HG03439 (cell line): ENCODE measurements at regions not wholly inside any gene's neighbourhood (a gene's known extent, or its start where the extent isn't known, plus 50 kb on each side); places are given as distances from the start of the nearest gene placed in this dataset.
"Not testable (repeated sequence)": the region's sequence is repeated elsewhere in the genome, so short reads cannot be mapped to it uniquely, and the experiment has no call there.

ENCODE experiments used
- ATAC-seq: cut with Tn5 transposase; IDR thresholded peaks from one replicate; pipeline ENCODE4 v1.9.1; 2021; ENCODE audit warnings: mild to moderate bottlenecking, moderate library complexity; ENCODE audit not compliant: unreplicated experiment

DNA sequence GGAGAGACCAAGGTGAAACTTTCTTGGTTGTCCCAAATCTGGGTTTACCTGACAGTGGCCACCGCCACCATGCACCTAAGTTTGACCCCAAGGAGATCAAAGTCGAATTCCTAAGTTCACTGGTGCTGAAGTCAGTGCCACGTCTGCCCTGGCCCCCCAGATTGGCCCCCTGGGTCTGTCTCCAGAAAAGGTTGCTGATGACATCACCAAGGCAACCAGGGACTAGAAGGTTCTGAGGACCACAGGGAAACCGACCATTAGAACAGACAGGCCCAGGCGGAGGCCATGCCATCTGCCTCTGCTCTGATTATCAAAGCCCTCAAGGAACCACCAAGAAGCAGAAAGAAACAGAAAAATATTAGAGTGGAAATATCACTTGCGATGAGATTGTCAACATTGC is 91.2 kb downstream of the DLL1 start:
- ATAC-seq, result no peak

DNA sequence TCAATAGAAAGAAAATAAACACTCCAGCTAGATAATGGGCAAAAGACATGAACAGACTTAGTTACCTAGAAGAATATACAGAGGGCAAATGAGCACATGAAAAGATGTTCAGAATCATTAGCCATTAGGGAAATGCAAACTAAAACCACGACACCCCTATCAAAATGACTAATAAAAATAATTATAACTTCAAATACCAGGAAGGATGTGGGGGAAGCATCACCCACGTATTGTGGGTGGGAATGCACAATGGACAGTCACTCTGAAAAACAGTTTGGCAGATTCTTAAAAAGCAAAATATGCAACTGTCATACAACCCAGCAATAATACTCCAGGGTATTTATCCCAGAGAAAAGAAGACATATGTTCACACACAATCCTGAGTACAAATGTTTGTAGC is 92.6 kb downstream of the DLL1 start:
- no peak for ATAC-seq

DNA sequence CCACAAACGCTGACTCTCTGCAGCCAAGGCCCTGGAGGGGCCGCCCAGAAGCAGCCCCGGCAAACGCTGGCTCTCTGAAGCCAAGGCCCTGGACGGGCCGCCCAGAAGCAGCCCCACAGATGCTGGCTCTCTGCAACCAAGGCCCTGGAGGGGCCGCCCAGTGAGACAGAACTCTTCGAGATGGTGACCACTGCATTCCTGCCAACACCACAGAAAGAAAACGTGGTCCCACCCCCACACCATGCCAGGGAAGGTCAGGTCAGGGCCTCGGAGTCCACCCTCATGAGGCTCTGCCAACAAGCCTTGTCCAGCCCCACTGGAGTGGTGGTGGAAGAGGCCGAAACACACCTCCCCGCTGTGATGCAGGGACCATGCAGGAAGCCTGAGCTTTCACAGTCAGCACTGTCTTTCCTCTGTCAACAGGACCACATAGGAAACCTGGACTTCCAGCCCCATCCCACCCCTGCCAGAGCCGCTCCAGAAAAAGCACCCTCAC is 97.5 kb downstream of the DLL1 start:
- ATAC-seq, result no peak

DNA sequence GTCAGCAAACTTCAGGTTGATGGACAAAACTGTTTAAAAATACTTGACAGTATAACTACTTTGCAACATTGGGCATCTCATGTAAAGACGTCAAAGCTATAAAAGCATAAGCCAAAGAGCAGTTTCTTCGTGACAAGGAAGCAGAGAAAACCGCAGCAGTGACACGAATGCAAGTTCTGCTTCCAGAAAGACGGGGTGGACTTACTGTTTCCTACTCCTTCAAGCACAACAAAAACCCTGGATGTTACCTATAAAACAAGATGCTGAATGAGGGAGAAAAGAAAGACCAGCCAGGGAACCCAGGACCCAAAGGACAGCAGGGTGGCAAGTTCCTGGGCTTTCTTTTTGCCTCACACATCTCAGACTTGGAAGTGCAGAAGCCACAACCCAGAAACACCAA is 98.0 kb downstream of the DLL1 start:
- no peak for ATAC-seq

DNA sequence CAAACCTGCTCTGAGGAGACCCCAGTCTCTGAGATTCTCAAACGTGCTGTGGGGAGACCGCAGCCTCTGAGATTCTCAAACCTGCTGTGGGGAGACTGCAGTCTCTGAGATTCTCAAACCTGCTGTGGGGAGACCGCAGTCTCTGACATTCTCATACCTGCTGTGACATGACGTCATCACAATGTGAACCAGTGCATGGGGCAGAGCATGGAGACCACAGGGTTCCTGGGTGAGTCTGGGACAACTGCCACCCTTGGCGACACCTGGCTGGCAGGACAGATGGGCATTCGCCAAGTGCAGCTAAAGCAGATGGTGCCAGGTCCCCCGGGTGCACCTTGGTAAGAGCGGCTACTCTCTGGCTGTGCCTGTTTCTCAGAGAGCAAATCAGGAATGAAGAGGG is 98.8 kb downstream of the DLL1 start:
- ATAC-seq, result not testable (repeated sequence)

DNA sequence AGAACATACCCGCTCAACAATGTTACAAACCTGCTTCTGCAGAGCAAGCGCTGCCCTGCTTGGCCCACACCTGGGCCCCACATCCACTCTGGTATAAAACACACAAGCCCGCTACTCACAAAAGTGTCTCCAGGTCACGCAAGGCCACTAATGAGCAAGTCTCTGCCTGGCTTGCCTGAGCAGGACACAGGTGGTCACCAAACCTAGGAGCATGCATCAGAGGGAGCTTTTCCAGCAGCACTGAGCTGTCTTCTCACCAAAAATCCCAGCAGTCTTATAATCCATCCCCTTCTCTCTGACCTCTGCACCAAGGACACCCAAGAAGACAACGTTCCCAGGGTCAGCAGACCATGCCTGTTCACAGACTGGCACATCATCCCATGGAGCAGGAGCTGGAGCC is 100.8 kb downstream of the DLL1 start:
- no peak for ATAC-seq

DNA sequence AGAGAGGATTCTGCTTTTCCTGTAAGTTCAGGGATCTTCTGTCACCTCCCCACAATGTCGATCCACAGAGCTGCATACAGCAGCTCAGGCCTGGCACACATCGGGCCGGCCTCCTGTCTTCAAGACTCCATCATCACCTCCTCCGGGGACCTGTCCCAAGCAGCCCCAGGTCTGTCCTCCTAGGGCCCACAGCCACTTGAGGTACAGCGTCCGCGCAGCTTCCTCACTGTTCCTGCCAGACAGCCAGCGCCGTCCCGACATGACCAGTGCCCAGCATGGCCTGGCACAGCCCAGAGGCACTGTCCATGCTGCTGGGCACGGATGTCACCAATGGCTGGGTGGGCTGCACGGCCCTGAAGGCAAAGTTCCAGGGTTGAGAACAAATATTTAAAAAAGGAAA is 101.6 kb downstream of the DLL1 start:
- ATAC-seq, result no peak

DNA sequence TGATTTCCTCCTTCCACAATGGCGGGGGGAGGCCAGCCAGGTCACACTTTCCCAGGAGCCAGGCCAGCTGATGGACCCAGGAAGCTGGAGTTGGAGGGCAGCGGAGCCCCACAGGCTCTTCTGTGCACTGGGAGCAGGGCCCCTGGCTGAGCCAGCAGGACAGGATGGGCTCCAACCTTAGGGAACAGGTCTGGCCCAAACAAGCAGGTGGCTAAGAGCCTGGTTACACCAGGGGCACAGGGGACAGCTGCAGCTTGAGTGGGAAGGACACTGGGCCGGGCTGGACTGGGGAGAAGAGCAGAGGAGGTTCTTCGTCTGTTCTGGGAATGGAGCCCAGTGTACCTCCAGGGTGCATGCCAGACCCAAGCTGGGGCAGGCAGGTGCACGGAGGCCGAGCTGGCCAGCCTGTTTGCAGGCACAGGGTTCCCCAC is 102.3 kb downstream of the DLL1 start:
- ATAC-seq, result no peak

DNA sequence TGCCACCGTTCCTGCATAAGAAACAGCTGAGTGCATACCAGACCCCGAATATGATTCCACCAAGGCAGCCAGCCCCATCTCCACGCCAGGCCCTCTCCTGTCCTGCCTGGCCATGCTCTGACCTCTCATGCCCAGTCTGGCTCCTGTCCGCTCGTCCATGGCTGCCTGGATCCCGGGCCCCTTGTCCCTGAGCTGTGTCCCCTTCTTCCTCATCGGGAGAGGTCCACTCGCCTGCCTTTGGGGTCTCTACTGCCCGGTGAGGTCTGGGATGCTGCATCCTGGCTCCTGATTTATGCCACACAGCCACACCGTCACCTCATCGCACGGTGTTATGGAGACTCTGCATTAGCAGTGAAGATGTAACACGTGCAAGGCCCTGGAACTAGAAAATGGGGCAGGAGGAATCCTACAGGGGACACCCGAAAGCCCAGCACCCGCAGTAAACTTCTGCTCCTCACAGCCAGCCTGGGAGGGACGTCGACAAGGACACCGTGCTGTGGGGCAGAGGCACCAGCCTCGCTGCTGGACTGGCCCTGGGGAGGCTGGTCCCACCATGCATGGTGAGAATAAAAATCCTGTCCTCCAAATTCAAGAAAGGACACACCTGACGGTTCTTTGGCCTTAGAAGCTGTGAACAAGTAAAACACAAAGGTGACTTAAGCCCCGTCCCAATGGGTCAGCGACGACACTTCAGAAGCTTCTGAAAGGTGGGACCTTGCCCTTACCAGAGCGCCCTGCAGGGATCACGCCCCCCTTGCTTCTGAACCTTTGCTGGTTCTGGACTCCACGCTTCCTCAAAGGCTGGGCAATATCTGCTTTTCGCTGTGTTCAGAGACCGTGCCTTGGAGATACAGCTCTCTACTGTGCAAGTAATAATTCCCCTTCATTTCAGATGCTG is 103.0 kb downstream of the DLL1 start:
- ATAC-seq, result no peak

DNA sequence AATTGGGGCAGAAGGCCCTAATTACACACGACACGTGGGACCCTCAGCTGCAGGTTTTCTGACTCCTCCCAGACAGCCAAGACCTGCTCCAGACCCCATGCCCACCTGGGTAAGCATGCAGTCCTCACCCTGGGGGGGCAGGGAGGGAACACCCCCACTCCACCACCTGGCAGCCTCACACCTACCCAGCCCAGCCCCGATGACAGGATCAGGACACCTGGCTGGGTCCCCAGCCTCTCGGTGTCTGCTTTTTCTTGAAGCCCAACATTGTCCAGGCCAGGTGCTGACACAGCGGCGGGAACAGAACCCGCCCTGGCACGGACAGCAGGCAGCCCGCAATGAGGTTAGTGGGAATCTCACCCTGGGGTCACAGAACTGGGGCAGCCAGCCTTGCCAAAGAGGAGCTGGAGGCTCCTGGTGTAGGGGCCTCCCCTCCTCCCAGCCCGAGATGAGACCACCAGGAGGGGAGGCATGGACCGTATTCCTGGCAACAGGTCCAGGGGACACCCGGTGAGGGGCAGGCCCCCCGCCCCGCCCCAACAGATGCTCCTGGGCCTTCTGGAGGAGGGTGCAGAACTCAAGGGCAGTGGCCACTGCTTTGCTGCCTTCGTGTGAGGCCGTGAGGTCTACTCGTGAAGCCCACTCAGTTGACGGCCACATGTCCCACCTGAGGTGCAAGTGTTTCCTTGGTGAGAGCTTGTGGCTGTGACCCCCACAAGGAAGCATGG is 103.8 kb downstream of the DLL1 start:
- no peak for ATAC-seq

DNA sequence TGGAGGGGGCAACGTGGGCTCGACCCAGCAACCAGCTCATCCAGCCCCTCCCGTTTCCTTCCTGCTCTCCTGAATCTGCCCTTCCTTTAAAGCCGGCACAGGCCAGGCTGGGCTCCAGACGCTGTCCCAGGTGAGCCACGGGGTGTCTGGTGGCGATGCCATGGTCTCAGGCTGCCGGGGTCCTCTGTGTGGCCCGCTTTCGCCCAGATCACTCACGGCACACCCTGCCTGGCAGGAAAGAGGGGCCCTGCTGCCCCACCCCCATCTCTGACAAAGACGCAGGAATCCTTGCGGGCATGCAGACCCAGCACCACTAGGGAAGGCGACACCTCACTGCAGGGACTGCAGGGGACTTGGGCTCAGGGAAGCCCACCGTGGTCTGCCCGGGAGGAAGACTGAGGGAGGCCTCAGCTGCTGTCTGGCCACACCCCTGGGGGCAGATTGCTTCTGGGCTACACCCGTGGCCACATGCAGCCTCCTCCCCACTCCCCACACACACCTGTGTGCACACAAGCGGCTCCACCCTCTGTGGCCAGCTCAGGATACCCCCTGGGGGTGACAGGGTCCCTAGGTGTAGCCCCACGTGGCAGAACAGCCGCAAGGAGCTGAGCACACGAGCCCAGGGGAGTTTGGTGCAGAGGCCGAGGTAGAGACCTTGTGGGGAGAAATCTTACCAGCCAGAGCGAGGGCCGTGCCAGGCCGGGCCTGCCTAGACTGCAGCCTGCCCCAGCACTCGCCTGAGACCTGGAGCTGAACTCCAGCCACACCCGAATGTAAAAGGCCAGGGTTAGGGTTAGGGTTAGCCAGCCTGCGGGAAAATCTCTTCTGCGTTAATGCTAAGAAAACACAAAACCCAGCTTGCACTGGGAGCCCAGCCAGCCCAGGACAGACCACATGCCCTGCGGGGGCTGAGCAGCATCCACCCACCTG is 104.6 kb downstream of the DLL1 start:
- ATAC-seq, result no peak

DNA sequence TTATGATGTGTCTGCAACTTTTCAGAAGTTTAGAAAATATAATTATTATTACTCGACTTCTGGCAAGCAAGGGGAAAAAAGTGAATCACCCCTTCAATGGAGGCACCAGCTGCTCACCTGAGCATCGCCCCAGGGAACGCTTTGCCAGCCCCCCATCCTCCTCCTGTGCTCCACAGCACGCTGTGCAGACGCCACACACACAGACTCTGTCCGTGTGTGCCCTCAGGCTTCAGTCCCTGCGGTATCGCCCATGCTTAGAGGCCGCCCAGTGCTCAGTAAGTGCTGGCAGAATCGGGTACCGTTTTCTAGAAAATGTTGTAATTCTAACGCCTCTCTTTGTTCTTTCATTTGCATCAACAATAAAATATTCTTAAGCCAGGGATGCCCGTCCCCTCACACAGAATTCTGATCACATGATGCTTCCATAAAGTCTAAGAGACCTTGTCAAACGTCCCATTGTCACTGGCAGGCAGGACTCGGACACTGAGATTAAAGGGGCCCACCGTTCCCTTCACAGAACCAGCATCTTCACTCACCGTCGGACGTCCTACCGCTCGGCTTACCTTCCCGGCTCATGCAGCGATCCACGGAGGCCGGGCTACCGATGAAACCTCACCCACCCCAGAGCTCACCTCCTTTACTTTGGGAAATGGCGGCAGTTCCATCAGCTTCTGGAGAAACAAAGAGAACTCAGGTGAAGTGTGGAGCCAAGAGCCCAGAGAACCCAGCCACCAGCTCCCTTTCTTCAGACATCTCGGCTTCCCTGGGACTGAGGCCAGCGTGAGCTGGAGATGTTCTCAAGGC is 105.5 kb downstream of the DLL1 start:
- no peak for ATAC-seq

DNA sequence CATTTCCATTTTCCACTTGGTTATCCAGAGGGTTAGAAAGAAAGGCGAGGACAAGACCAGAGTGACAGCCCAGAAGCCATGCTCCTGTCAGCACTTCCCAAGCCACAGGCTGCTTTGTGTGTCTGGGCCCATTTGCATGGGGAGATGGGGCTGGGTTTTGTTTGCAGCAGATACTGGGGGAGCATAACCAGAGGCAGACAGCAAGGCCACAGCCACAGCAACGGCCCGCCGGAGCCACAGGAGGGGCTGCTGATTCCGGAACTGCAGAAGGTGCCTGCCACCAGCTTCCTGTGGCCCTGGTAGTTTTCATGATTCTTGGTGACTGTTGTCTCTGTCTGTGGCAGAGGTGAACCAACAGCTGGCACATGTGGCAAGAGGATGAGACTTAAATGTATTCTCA is 106.6 kb downstream of the DLL1 start:
- ATAC-seq, result no peak

DNA sequence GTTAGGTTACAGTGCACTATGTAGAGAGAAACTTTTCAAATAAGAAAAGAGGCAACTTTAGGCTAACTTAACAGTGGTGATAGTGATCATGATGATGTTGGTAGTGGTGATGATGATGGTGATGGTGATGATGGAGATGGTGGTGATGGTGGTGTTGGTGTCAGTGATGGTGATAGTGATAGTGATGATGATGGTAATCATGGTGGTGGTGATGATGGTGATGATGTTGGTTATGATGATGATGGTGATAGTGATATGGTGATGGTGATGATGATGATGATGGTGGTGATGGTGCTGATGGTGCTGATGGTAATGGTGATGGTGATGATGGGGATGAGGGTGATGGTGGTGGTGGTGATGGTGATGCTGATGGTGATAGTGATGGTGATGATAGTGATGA is 107.4 kb downstream of the DLL1 start:
- ATAC-seq, result no peak

DNA sequence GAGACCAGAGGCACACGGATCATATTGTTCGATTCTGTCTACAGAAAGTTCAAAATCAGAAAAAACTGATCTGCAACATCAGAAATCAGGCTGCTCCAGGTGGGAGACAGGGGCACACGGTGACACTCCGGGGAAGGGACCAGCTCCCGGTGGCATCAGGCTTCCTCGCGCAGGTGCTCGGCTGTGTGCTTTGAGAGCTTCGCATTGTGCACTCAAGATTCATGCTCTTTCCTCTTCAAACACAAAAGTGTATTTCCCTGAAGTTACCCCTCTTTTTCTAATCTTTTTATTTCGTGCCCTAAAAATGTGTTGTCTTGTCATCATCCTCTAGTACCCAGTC is 108.1 kb downstream of the DLL1 start:
- ATAC-seq, result no peak

DNA sequence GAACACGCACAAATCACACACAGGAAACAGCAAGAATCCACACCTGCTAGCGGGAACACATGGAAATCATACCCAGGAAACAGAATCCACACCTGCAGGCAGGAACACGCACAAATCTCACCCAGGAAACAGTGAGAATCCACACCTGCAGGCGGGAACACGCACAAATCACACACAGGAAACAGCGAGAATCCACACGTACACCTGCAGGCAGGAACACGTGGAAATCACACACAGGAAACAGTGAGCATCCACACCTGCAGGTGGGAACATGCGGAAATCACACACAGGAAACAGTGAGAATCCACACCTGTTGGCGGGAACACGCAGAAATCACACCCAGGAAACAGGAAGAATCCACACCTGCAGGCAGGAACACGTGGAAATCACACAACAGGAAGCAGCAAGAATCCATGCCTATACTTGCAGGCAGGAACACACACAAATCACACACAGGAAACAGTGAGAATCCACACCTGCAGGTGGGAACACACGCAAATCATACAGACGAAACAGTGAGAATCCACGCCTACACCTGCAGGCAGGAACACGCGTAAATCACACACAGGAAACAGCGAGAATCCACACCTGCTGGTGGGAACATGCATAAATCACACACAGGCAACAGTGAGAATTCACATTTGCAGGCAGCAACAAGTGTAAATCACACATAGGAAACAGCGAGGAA is 108.6 kb downstream of the DLL1 start:
- ATAC-seq, result no peak

DNA sequence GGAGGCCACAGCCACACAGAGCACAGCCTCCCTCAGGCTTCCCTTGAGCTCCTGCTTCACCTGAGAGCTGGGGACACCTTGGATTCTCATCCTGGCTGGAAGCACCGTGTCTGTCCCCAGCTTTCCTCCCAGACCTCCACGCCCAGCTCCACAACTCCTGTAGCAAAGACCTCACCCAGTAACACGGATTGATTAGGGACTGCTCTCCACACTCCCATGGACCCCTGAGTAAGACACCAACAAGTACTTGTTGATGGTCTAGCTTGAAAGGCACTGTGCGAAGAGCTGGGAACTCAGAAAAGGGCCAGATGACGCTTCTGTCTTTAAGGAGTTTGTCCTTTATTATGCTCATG is 109.6 kb downstream of the DLL1 start:
- no peak for ATAC-seq

DNA sequence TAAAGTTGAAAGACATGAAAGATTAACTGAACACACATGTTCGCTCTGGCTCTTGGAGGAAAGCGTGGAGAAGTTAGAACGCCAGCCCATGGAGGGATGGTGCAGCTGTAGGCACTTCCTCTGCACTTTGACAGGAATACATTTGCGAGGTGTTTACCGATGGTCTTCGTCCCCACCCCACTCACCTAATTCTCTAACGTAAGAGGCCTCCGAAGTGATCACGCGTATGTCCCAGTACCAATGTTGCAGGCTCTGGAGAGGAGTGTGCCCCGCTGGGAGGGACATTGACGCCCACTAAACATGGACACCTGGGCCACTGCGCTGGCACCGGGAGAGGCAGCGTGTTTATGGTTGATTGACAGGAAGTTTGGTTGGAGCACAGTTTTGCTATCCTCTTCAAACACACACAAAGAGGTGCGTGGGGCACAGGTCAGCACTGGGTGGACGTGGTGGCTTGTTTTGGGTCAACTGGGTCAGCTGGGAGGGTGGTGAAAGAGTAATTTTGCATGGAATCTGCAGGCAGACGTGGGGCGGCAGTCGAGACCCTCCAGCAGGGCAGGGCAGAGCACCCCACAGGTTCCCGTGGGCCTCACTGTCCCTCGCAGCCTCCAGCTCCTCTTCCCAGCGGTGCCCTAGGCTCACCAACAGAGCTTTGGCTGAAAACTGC is 110.1 kb downstream of the DLL1 start:
- ATAC-seq, result no peak

DNA sequence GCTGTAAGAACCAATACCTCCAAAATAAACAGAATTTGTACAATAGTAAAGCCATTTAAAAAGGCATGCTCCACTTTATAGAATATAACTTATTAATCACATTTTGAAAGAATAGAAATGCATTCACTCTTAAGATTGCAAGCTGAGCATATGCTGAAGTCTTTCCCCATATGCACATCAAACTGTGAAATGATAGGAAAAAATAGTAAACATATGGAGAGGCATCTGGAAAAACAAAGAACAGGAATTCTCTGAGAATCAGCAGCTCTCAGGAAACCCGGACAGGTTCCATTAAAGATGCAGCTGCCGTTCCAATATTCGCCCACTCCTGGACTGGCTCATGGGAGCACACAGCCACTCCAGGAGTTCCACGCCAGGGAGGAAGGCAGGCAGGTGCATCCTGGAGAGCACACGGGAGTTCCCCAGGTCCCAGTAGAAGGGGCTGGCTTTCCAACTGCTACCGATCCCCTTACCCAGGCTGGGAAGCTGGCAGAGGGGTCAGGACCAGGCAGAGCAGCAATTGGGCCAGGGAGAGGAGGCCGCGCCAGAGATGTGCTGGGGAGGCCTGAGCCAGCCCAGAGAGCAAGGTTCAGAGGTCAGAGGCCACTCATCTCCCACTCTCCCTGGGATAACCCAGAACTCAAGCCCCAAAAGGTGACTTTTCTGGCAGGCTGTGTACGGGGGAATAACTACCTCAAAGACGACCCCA is 111.1 kb downstream of the DLL1 start:
- ATAC-seq, result no peak
